ENCODE measurements at regions not wholly inside any gene's neighbourhood (a gene's known extent, or its start where the extent isn't known, plus 50 kb on each side); places are given as distances from the start of the nearest gene placed in this dataset.
A peak's percentile ranks its signal among the peaks of the same experiment; 100 is the strongest.

- Mint-ChIP-seq H3K27ac (peak overlapping the region in 1 of 8 donors; percentile 10), H3K4me1 (no peaks in the 10 kb centered on the region), H3K4me3 (no peak overlapping the region), H3K36me3 (no peaks in the 10 kb centered on the region), H3K27me3 (no peaks in the 10 kb centered on the region), H3K9me3 (peaks cover 0 to 7% (median 2%) of the 10 kb centered on the region in 5 donors)
- Histone ChIP-seq H3K36me3 (ENCODE audit: insufficient read depth, low read length) (no peaks in the 10 kb centered on the region), H3K4me1 (ENCODE audit: insufficient read depth, low read length) (no peaks in the 10 kb centered on the region), H3K9me3 (ENCODE audit: low read length) (no peaks in the 10 kb centered on the region), H3K4me3 (ENCODE audit: low read length) (no peak overlapping the region), H3K27me3 (ENCODE audit: insufficient read depth, low read length, poor library complexity, severe bottlenecking) (no peaks in the 10 kb centered on the region), H3K27ac (ENCODE audit: low read depth, low read length) (no peak overlapping the region)
- no peak for DNase-seq
- ChIA-PET CTCF (no interaction called here), POLR2A (no interaction called here)
Observed at GRCh38 chr1:96178053-96178452, 543.5 kb upstream of the PTBP2 start.

- Histone ChIP-seq H3K4me1 (ENCODE audit: insufficient read depth, low read length) (no peaks in the 10 kb centered on the region), H3K27ac (ENCODE audit: low read depth, low read length) (no peak overlapping the region), H3K27me3 (ENCODE audit: insufficient read depth, low read length, poor library complexity, severe bottlenecking) (no peaks in the 10 kb centered on the region), H3K4me3 (ENCODE audit: low read length) (no peak overlapping the region), H3K9me3 (ENCODE audit: low read length) (no peaks in the 10 kb centered on the region), H3K36me3 (ENCODE audit: insufficient read depth, low read length) (no peaks in the 10 kb centered on the region)
- no peak overlapping the region for H3K4me3 Mint-ChIP-seq
- peaks cover 0 to 7% (median 3%) of the 10 kb centered on the region in 5 donors for H3K9me3 Mint-ChIP-seq
- CTCF ChIA-PET, result no interaction called here
- H3K27ac Mint-ChIP-seq, result no peak overlapping the region
- H3K27me3 Mint-ChIP-seq, result no peaks in the 10 kb centered on the region
- no peaks in the 10 kb centered on the region for H3K4me1 Mint-ChIP-seq
- H3K36me3 Mint-ChIP-seq, result no peaks in the 10 kb centered on the region
- DNase-seq, result no peak
- POLR2A ChIA-PET, result no interaction called here
Observed at GRCh38 chr1:96183485-96183884, 538.1 kb upstream of the PTBP2 start.

GRCh38 chr1:96183928-96184327 is 537.7 kb upstream of the PTBP2 start:
- no peak for DNase-seq
- H3K9me3 ChIP-seq (ENCODE audit: low read length), result no peaks in the 10 kb centered on the region
- no peaks in the 10 kb centered on the region for H3K36me3 ChIP-seq (ENCODE audit: insufficient read depth, low read length)
- Mint-ChIP-seq H3K9me3 (peaks cover 0 to 7% (median 3%) of the 10 kb centered on the region in 5 donors), H3K27me3 (no peaks in the 10 kb centered on the region), H3K27ac (no peak overlapping the region), H3K4me3 (no peak overlapping the region), H3K4me1 (no peaks in the 10 kb centered on the region), H3K36me3 (no peaks in the 10 kb centered on the region)
- POLR2A ChIA-PET, result no interaction called here
- no peaks in the 10 kb centered on the region for H3K27me3 ChIP-seq (ENCODE audit: insufficient read depth, low read length, poor library complexity, severe bottlenecking)
- H3K4me1 ChIP-seq (ENCODE audit: insufficient read depth, low read length), result no peaks in the 10 kb centered on the region
- CTCF ChIA-PET, result no interaction called here
- no peak overlapping the region for H3K27ac ChIP-seq (ENCODE audit: low read depth, low read length)
- no peak overlapping the region for H3K4me3 ChIP-seq (ENCODE audit: low read length)

GRCh38 chr1:96185181-96185580 is 536.4 kb upstream of the PTBP2 start:
- POLR2A ChIA-PET, result no interaction called here
- H3K9me3 Mint-ChIP-seq, result peaks cover 0 to 7% (median 5%) of the 10 kb centered on the region in 5 donors

GRCh38 chr1:96187020-96187419 is 534.6 kb upstream of the PTBP2 start:
- Mint-ChIP-seq H3K27me3 (no peaks in the 10 kb centered on the region), H3K36me3 (no peaks in the 10 kb centered on the region), H3K4me1 (no peaks in the 10 kb centered on the region), H3K4me3 (no peak overlapping the region), H3K27ac (no peak overlapping the region), H3K9me3 (peaks cover 7 to 21% (median 14%) of the 10 kb centered on the region in 5 donors)
- no peak for DNase-seq
- no peak overlapping the region for H3K4me3 ChIP-seq (ENCODE audit: low read length)
- no peaks in the 10 kb centered on the region for H3K4me1 ChIP-seq (ENCODE audit: insufficient read depth, low read length)
- no peaks in the 10 kb centered on the region for H3K27me3 ChIP-seq (ENCODE audit: insufficient read depth, low read length, poor library complexity, severe bottlenecking)
- no peak overlapping the region for H3K27ac ChIP-seq (ENCODE audit: low read depth, low read length)
- H3K36me3 ChIP-seq (ENCODE audit: insufficient read depth, low read length), result no peaks in the 10 kb centered on the region
- ChIA-PET POLR2A (no interaction called here), CTCF (no interaction called here)
- no peaks in the 10 kb centered on the region for H3K9me3 ChIP-seq (ENCODE audit: low read length)

More at GRCh38 chr1:96185181-96185580, 536.4 kb upstream of the PTBP2 start:
- Mint-ChIP-seq H3K36me3 (no peaks in the 10 kb centered on the region), H3K27me3 (no peaks in the 10 kb centered on the region), H3K4me1 (no peaks in the 10 kb centered on the region), H3K27ac (no peak overlapping the region), H3K4me3 (no peak overlapping the region)
- Histone ChIP-seq H3K4me3 (ENCODE audit: low read length) (no peak overlapping the region), H3K27ac (ENCODE audit: low read depth, low read length) (no peak overlapping the region), H3K36me3 (ENCODE audit: insufficient read depth, low read length) (no peaks in the 10 kb centered on the region), H3K9me3 (ENCODE audit: low read length) (no peaks in the 10 kb centered on the region), H3K27me3 (ENCODE audit: insufficient read depth, low read length, poor library complexity, severe bottlenecking) (no peaks in the 10 kb centered on the region), H3K4me1 (ENCODE audit: insufficient read depth, low read length) (no peaks in the 10 kb centered on the region)
- CTCF ChIA-PET, result no interaction called here
- DNase-seq, result no peak

- CTCF ChIA-PET, result no interaction called here
- H3K4me1 Mint-ChIP-seq, result no peaks in the 10 kb centered on the region
- DNase-seq, result no peak
- no peak overlapping the region for H3K4me3 Mint-ChIP-seq
- POLR2A ChIA-PET, result no interaction called here
- no peaks in the 10 kb centered on the region for H3K4me1 ChIP-seq (ENCODE audit: insufficient read depth, low read length)
- no peaks in the 10 kb centered on the region for H3K36me3 ChIP-seq (ENCODE audit: insufficient read depth, low read length)
- no peak overlapping the region for H3K4me3 ChIP-seq (ENCODE audit: low read length)
- no peaks in the 10 kb centered on the region for H3K27me3 Mint-ChIP-seq
- H3K9me3 ChIP-seq (ENCODE audit: low read length), result no peaks in the 10 kb centered on the region
- H3K27ac Mint-ChIP-seq, result no peak overlapping the region
- H3K36me3 Mint-ChIP-seq, result no peaks in the 10 kb centered on the region
- no peak overlapping the region for H3K27ac ChIP-seq (ENCODE audit: low read depth, low read length)
- H3K27me3 ChIP-seq (ENCODE audit: insufficient read depth, low read length, poor library complexity, severe bottlenecking), result no peaks in the 10 kb centered on the region
- peaks cover 7 to 24% (median 14%) of the 10 kb centered on the region in 5 donors for H3K9me3 Mint-ChIP-seq
Observed at GRCh38 chr1:96191165-96191564, 530.4 kb upstream of the PTBP2 start.

GRCh38 chr1:96206451-96206850 is 515.1 kb upstream of the PTBP2 start:
- ChIA-PET CTCF (no interaction called here), POLR2A (no interaction called here)
- H3K4me3 ChIP-seq (ENCODE audit: low read length), result no peak overlapping the region
- H3K36me3 ChIP-seq (ENCODE audit: insufficient read depth, low read length), result no peaks in the 10 kb centered on the region
- H3K27me3 ChIP-seq (ENCODE audit: insufficient read depth, low read length, poor library complexity, severe bottlenecking), result no peaks in the 10 kb centered on the region
- no peaks in the 10 kb centered on the region for H3K4me1 ChIP-seq (ENCODE audit: insufficient read depth, low read length)
- H3K9me3 Mint-ChIP-seq, result peaks cover 0 to 3% (median 0%) of the 10 kb centered on the region in 5 donors
- no peaks in the 10 kb centered on the region for H3K36me3 Mint-ChIP-seq
- H3K27ac Mint-ChIP-seq, result no peak overlapping the region
- H3K27me3 Mint-ChIP-seq, result no peaks in the 10 kb centered on the region
- no peaks in the 10 kb centered on the region for H3K9me3 ChIP-seq (ENCODE audit: low read length)
- H3K4me1 Mint-ChIP-seq, result no peaks in the 10 kb centered on the region
- DNase-seq, result no peak
- no peak overlapping the region for H3K27ac ChIP-seq (ENCODE audit: low read depth, low read length)
- H3K4me3 Mint-ChIP-seq, result no peak overlapping the region

GRCh38 chr1:96207936-96208335 is 513.6 kb upstream of the PTBP2 start:
- Histone ChIP-seq H3K4me3 (ENCODE audit: low read length) (no peak overlapping the region), H3K27ac (ENCODE audit: low read depth, low read length) (no peak overlapping the region), H3K9me3 (ENCODE audit: low read length) (no peaks in the 10 kb centered on the region), H3K4me1 (ENCODE audit: insufficient read depth, low read length) (no peaks in the 10 kb centered on the region), H3K27me3 (ENCODE audit: insufficient read depth, low read length, poor library complexity, severe bottlenecking) (no peaks in the 10 kb centered on the region), H3K36me3 (ENCODE audit: insufficient read depth, low read length) (no peaks in the 10 kb centered on the region)
- H3K4me1 Mint-ChIP-seq, result no peaks in the 10 kb centered on the region
- no peaks in the 10 kb centered on the region for H3K27me3 Mint-ChIP-seq
- ChIA-PET POLR2A (no interaction called here), CTCF (no interaction called here)
- no peaks in the 10 kb centered on the region for H3K36me3 Mint-ChIP-seq
- DNase-seq, result no peak
- H3K9me3 Mint-ChIP-seq, result peaks cover 0 to 2% (median 0%) of the 10 kb centered on the region in 5 donors
- H3K27ac Mint-ChIP-seq, result no peak overlapping the region
- no peak overlapping the region for H3K4me3 Mint-ChIP-seq

GRCh38 chr1:96208428-96208827 is 513.2 kb upstream of the PTBP2 start:
- Mint-ChIP-seq H3K27me3 (no peaks in the 10 kb centered on the region), H3K4me3 (no peak overlapping the region), H3K9me3 (peaks cover 0 to 2% (median 0%) of the 10 kb centered on the region in 5 donors), H3K4me1 (no peaks in the 10 kb centered on the region), H3K36me3 (no peaks in the 10 kb centered on the region), H3K27ac (no peak overlapping the region)
- H3K27me3 ChIP-seq (ENCODE audit: insufficient read depth, low read length, poor library complexity, severe bottlenecking), result no peaks in the 10 kb centered on the region
- no peak for DNase-seq
- H3K4me1 ChIP-seq (ENCODE audit: insufficient read depth, low read length), result no peaks in the 10 kb centered on the region
- no peak overlapping the region for H3K4me3 ChIP-seq (ENCODE audit: low read length)
- no peaks in the 10 kb centered on the region for H3K36me3 ChIP-seq (ENCODE audit: insufficient read depth, low read length)
- ChIA-PET POLR2A (no interaction called here), CTCF (no interaction called here)
- H3K27ac ChIP-seq (ENCODE audit: low read depth, low read length), result no peak overlapping the region
- H3K9me3 ChIP-seq (ENCODE audit: low read length), result no peaks in the 10 kb centered on the region

Data from CD8-positive, alpha-beta memory T cell (primary cell).